IPS-NIHi11 (cell line): ENCODE measurements at regions not wholly inside any gene's neighbourhood (a gene's known extent, or its start where the extent isn't known, plus 50 kb on each side); places are given as distances from the start of the nearest gene placed in this dataset.

ENCODE experiments used
- DNase-seq: peaks from one replicate; pipeline ENCODE4 v3.0.0; 2012; ENCODE audit warnings: mixed read lengths, low spot score

DNA sequence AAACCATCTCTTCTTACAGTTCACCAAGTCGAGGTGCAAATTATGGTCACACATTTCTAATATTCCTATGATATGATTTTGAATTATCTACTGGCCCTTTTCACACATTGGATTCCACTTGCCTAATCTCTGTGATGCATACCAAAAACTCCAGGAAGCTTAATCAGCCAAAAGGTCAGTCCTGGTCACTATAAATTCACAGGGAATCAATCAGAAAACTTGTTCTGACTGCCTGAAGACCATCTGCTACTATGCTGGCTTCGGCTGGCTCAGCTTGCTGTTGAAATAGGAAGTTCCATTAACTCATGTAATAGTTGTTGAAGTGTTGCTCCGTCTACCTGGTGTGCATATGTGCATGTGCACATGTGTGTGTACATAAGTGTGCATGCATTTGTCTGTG is 142.8 kb upstream of the FLRT2 start:
- DNase-seq, result no peak

- DNase-seq, result no peak
Measured at GRCh38 chr14:85390236-85390635, 139.7 kb upstream of the FLRT2 start.

- no peak for DNase-seq
Measured at GRCh38 chr14:85391455-85391854, 138.5 kb upstream of the FLRT2 start.

DNA sequence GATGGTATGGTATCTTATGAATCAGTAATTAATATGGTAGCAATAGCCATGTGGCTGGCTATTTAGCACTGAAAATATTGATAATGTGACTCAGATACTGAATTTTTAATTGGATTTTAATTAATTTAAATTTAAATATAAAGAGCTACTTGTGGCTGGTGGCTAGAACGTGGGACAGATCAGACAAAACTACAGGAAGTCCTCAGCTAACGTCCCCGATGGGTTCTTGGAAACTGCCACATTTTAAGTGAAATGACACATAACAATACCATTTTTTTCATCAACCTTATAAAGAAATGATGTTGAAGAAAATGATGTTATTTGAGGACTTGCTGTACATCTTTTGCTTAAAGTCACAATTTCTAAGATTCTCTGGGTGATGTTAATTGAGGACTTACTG is 138.1 kb upstream of the FLRT2 start:
- DNase-seq, result no peak

- DNase-seq, result no peak
Measured at GRCh38 chr14:85399186-85399585, 130.8 kb upstream of the FLRT2 start.

DNA sequence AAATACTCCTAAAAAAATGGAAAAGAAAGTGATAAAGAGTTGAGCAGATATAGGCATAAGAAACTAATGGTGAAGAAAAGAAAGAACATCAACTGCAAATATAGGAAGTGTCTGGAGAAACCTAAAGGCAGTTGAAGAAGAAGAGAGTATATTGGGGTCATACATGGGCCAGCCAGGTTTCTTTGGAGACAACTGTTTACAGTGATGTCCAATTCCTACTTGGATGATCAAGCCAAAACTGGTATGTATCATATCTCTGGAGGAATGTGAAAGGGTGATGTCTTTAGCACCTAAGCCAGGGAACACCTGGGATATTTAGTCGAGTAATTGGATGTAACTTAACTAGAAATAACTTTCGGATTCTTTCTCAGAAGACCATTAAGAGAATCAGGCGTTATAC is 129.3 kb upstream of the FLRT2 start:
- DNase-seq, result no peak

GRCh38 chr14:85401384-85401783 is 128.6 kb upstream of the FLRT2 start:
- no peak for DNase-seq

GRCh38 chr14:85402569-85403162 is 127.3 kb upstream of the FLRT2 start:
- DNase-seq, result no peak

DNA sequence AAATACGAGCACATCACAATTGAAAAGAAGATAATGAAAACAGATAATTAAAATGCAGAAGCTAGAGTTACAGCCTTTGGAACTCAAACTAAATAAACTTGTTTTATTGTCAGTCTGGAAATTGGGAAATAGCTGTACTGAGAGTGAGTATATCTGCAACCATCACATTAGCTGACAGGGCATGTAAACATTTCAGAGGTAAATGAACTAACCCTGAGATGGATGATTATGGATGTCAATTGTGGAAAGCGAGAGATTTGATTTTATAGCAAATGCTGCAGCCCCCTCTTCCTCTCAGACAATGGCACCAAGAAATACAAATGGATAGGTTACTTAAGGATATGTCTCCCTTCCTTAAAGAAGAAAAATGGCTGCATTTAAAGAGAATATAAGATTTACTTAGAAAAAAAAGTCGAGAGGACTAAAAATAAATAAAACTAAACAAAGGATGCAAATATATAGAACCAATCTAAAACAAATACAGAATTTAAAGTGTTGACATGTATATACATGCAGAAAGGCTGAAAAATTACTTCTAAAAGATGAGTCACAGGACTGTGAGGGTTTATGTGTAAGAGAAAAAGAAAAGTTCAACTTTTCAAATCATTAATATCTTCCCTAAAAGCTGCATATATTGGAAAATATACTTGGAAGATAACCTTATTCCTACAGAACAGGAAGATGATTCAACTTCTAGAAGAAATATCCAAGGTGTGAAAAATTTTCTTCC is 120.3 kb upstream of the FLRT2 start:
- DNase-seq, result no peak

DNA sequence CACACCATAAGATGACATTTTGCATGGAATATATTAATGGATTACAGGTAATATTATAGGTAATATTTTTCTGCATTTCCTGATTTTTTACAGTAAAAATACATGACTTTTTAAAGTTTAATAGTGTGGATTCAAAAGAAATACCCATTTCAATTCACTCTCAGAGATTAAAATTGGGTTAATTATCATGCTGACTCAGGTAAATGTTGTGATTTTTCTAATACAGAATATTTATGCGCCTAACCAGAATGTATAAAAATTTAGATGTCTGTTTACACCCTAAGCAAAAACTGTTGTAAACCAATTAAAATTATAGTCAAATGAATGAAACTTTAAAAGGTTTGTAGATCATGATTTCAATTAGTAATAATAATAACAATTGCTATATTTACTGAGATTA is 117.2 kb upstream of the FLRT2 start:
- DNase-seq, result no peak

DNA sequence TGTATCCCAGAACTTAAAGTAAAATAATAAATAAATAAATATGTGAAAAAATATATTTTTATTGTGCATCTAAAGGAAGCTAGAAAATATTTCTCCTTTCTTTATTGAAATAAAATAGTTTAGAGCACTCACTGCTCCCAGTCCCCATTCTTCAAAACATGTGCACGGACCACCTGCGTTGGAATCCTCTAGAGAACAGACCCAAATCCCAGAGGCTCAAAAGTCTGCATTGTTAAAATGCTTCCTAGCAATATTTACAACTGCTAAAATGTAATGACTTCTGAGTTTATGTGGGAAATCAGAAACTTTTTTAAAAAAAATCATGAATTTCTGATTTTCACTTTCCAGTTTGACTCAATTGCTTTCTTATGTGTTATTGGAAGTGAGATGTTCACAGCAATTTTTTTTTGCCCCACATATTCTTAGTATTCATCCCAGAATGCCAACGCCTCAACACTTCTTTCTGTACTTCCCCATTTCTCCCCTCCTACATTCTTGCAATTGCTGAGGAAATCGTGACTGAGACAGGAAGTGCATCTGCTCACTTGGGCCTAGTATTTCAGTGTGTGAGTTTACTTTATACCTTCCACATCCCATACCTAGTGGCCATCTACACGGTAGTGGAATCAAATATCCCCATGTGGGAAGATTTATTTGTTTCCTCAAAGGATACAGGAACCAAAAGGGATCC is 116.0 kb upstream of the FLRT2 start:
- no peak for DNase-seq

- DNase-seq, result peak; percentile 33
Measured at GRCh38 chr14:85415015-85415712, 114.8 kb upstream of the FLRT2 start.

DNA sequence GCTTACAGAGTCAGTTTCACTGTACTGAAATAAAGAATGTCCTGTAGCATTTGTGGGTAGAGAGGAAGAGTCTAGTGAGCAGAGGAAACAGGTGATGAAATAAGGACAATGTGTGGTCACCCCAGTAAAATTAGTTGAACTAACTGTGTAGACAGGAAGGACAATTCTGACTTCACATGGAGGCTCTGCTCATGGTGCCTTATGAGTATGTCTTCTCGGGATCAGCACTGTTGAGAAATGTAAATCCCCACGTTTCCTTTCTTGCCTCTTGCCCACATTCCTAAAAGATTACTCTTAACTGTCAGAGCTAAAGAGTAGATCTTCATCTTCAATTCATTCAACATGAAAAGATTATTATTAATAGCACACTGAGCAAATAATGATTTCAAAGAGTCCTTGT is 113.2 kb upstream of the FLRT2 start:
- DNase-seq, result no peak

- no peak for DNase-seq
Measured at GRCh38 chr14:85417396-85417795, 112.5 kb upstream of the FLRT2 start.

GRCh38 chr14:85418721-85419120 is 111.2 kb upstream of the FLRT2 start:
- DNase-seq, result no peak

DNA sequence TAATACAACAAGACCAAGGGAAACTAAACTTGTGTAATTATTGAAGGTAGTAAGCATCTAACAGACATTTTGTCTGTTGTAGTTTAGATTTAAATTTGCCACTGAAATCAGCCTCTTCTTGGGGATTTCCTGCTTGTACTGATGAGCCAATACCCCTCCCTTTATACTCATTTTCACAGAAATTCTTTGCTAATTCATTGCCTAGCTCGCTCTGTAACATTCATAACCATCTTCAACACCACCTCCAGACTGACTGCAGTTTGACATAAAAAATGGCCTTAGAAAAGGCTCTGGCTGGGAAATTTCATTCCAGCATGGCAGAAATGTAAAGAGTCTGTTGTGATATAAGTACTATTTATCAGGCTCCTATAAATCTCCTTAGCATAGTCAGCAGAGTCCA is 109.7 kb upstream of the FLRT2 start:
- no peak for DNase-seq

DNA sequence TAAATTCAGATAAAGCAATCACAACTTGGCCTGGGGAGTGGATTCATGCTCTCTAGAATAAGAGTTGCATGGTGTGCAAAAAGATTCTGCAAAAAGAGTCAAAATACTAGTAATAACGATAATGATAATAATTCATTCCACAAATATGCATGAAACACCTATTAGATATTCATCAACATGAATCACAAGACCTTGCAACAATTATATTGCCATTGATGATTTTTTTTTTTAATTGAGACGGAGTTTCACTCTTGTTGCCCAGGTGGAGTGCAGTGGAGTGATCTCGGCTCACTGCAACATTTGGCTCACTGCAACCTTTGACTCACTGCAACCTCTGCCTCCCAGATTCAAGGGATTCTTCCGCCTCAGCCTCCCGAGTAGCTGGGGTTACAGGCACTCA is 109.2 kb upstream of the FLRT2 start:
- DNase-seq, result no peak

DNA sequence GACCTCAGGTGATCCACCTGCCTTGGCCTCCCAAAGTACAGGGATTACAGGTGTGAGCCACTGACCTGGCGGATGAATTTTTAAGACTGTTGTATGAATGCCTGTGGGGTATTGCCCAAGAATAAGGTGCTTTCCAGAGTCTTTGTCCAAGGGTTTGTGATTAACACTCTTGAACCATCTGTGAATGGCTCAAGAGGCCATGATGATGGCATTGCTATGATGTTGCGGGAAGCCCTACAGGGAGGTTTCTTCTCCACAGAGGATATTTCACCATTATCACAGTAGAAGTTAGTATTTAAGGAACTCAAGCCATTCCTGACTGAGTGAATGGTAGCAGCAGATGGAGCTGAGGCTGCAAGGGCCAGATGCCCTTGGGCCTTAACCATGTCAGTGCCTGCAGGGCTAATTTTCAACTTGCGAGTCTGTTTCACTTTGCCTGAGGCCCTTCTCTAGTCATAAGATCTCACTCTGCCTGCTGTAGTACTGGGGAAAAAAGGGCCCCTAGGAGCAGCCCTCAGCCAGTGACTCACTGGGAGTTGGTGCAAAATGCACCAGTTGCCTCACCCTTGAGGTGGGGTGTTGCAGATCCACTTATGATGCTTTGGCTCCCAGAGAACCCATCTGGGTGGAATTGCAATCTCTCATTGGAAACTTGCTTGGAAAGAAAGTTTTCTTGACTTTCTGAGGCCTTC is 108.6 kb upstream of the FLRT2 start:
- DNase-seq, result no peak

DNA sequence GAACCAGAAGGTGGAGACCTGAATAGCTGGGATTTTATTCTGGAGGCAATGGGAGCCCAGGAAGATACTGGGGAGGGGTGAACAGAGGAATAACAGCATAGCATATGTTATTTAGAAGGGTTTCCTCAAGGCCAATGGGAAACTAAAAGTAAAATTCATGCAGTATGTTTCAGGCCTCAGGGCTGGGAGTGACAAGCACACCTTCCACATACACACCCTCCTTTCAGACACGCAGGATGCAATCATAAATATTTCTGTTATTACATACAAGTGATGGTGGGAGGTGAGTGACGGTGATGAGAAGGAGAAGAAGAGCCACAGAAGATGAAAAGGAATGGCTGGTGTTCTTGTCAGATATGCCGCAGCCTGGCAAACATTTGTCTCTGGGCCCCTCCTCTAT is 106.1 kb upstream of the FLRT2 start:
- DNase-seq, result no peak

DNA sequence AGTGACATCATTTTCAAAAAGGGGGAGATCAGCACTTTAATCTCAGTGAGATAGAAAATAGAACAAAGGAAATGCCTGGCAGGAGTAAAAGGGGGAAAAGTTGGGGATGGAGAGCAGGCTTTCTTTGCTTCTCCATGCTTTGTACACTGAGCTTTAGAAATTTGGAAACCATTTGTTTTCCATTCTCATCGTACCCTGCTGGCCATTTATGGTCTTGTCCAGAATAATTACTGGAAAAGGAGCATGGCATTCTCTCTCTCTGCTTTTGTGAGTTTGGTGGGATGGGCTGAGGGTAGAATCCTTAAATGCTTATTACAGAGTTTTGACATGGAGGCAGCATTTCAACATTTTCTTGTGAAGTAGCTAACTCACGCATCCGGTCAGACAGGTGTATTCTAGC is 104.4 kb upstream of the FLRT2 start:
- no peak for DNase-seq

- no peak for DNase-seq
Measured at GRCh38 chr14:85426068-85426935, 103.6 kb upstream of the FLRT2 start.
